ENCODE measurements at regions not wholly inside any gene's neighbourhood (a gene's known extent, or its start where the extent isn't known, plus 50 kb on each side); places are given as distances from the start of the nearest gene placed in this dataset.

- DNase-seq, result no peak
Measured at GRCh38 chr2:20913491-20913890, 90.6 kb upstream of the LDAH start.

GRCh38 chr2:20900052-20900636 lies 77.2 kb upstream of the LDAH start:
- DNase-seq, result no peak

GRCh38 chr2:20897874-20898453 lies 75.1 kb upstream of the LDAH start:
- DNase-seq, result no peak

GRCh38 chr2:20897047-20897446 lies 74.1 kb upstream of the LDAH start:
- no peak for DNase-seq

GRCh38 chr2:20884829-20885228 lies 61.9 kb upstream of the LDAH start:
- no peak for DNase-seq

- no peak for DNase-seq
Measured at GRCh38 chr2:20882466-20883170, 59.7 kb upstream of the LDAH start.

GRCh38 chr2:20880221-20880771 lies 57.4 kb upstream of the LDAH start:
- no peak for DNase-seq

- no peak for DNase-seq
Measured at GRCh38 chr2:20879221-20879620, 56.3 kb upstream of the LDAH start.

GRCh38 chr2:20877960-20878359 lies 55.1 kb upstream of the LDAH start:
- DNase-seq, result no peak

Data from suppressor macrophage treated with lipopolysaccharide for 1 hour (primary cell).